Parathyroid adenoma (tissue), 2 donors: ENCODE measurements at regions not wholly inside any gene's neighbourhood (a gene's known extent, or its start where the extent isn't known, plus 50 kb on each side); places are given as distances from the start of the nearest gene placed in this dataset.

Source experiments
- H2AFZ ChIP-seq: fragments of 300-600 bp; sonication (generic); one replicate; pipeline ENCODE4 v1.7.0; 2017; ENCODE audit warnings: antibody characterized with exemption, mild to moderate bottlenecking
- H3K27ac ChIP-seq: fragments of 300-600 bp; sonication (generic); one replicate; pipeline ENCODE4 v1.7.0; 2017
- H3K27me3 ChIP-seq: fragments of 300-600 bp; sonication (generic); one replicate; pipeline ENCODE4 v1.7.0; 2017; ENCODE audit warnings: low read length; ENCODE audit not compliant: control insufficient read depth, insufficient read depth
- H3K36me3 ChIP-seq: fragments of 300-600 bp; sonication (generic); one replicate; pipeline ENCODE4 v1.7.0; 2017; ENCODE audit warnings: low read length; ENCODE audit not compliant: control insufficient read depth, insufficient read depth
- H3K4me1 ChIP-seq: fragments of 300-600 bp; sonication (generic); one replicate; pipeline ENCODE4 v1.7.0; 2017; ENCODE audit warnings: control low read depth
- H3K4me2 ChIP-seq: fragments of 300-600 bp; sonication (generic); one replicate; pipeline ENCODE4 v1.7.0; 2017; ENCODE audit warnings: low read length
- H3K4me3 ChIP-seq: fragments of 300-600 bp; sonication (generic); one replicate; pipeline ENCODE4 v1.7.0; 2017; ENCODE audit warnings: low read depth, low read length
- H3K79me2 ChIP-seq: fragments of 300-600 bp; sonication (generic); one replicate; pipeline ENCODE4 v1.7.0; 2017; ENCODE audit warnings: control low read depth
- H3K9ac ChIP-seq: fragments of 300-600 bp; sonication (generic); one replicate; pipeline ENCODE4 v1.7.0; 2017; ENCODE audit warnings: mild to moderate bottlenecking
- H3K9me3 ChIP-seq: fragments of 300-600 bp; sonication (generic); one replicate; pipeline ENCODE4 v1.7.0; 2017; ENCODE audit warnings: low read length; ENCODE audit not compliant: control insufficient read depth
- CTCF ChIP-seq: fragments of 300-600 bp; sonication (generic); IDR thresholded peaks from one replicate; pipeline ENCODE4 v1.7.0; 2017; ENCODE audit warnings: antibody characterized with exemption, mild to moderate bottlenecking
- donor health status: primary hyperparathyroidism.

GRCh38 chr22:47367107-47367690, 604.7 kb downstream of the TBC1D22A start:
- no peaks in the 10 kb centered on the region for H3K27me3 ChIP-seq
- H3K4me1 ChIP-seq, result no peaks in the 10 kb centered on the region
- H3K4me3 ChIP-seq, result no peak overlapping the region
- H3K79me2 ChIP-seq, result no peaks in the 10 kb centered on the region
- H3K4me2 ChIP-seq, result no peak overlapping the region
- H3K9me3 ChIP-seq, result no peaks in the 10 kb centered on the region
- H2AFZ ChIP-seq, result no peak overlapping the region
- H3K9ac ChIP-seq, result no peak overlapping the region
- no peaks in the 10 kb centered on the region for H3K36me3 ChIP-seq
- H3K27ac ChIP-seq, result no peak overlapping the region
- no peak for TF ChIP-seq CTCF

GRCh38 chr22:47366026-47366767, 603.7 kb downstream of the TBC1D22A start:
- Histone ChIP-seq H3K4me3 (no peak overlapping the region), H3K9ac (no peak overlapping the region), H3K79me2 (no peaks in the 10 kb centered on the region), H2AFZ (no peak overlapping the region), H3K27ac (no peak overlapping the region), H3K36me3 (no peaks in the 10 kb centered on the region), H3K4me1 (no peaks in the 10 kb centered on the region), H3K9me3 (no peaks in the 10 kb centered on the region), H3K27me3 (no peaks in the 10 kb centered on the region), H3K4me2 (no peak overlapping the region)
- TF ChIP-seq CTCF, result no peak

- Histone ChIP-seq H3K27ac (no peak overlapping the region), H3K9ac (no peak overlapping the region), H3K36me3 (no peaks in the 10 kb centered on the region), H3K4me1 (no peaks in the 10 kb centered on the region), H2AFZ (no peak overlapping the region), H3K4me2 (no peak overlapping the region), H3K4me3 (no peak overlapping the region), H3K27me3 (no peaks in the 10 kb centered on the region), H3K9me3 (no peaks in the 10 kb centered on the region), H3K79me2 (no peaks in the 10 kb centered on the region)
- no peak for TF ChIP-seq CTCF
Measured at GRCh38 chr22:47361247-47361646, 598.8 kb downstream of the TBC1D22A start.

- no peak overlapping the region for H2AFZ ChIP-seq
Measured at GRCh38 chr22:47357493-47357892, 595.0 kb downstream of the TBC1D22A start.

More at GRCh38 chr22:47357493-47357892, 595.0 kb downstream of the TBC1D22A start:
- Histone ChIP-seq H3K9ac (no peak overlapping the region), H3K79me2 (no peaks in the 10 kb centered on the region), H3K27me3 (no peaks in the 10 kb centered on the region), H3K4me3 (no peak overlapping the region), H3K4me2 (no peak overlapping the region), H3K27ac (no peak overlapping the region), H3K36me3 (no peaks in the 10 kb centered on the region), H3K9me3 (no peaks in the 10 kb centered on the region), H3K4me1 (no peaks in the 10 kb centered on the region)
- no peak for TF ChIP-seq CTCF
